ENCODE measurements at regions not wholly inside any gene's neighbourhood (a gene's known extent, or its start where the extent isn't known, plus 50 kb on each side); places are given as distances from the start of the nearest gene placed in this dataset.
A peak's percentile ranks its signal among the peaks of the same experiment; 100 is the strongest.

- DNase-seq: no peak
Measured at GRCh38 chr7:123401295-123401694, 133.1 kb downstream of the IQUB start.

GRCh38 chr7:123400196-123400595 is 134.2 kb downstream of the IQUB start:
- no peak for DNase-seq

- DNase-seq: no peak
Measured at GRCh38 chr7:123398921-123399320, 135.5 kb downstream of the IQUB start.

- DNase-seq: no peak
Measured at GRCh38 chr7:123397746-123398338, 136.6 kb downstream of the IQUB start.

- no peak for DNase-seq
Measured at GRCh38 chr7:123393623-123394022, 140.8 kb downstream of the IQUB start.

- DNase-seq: no peak
Measured at GRCh38 chr7:123372368-123372767, 162.0 kb downstream of the IQUB start.

GRCh38 chr7:123367484-123368122 is 166.8 kb downstream of the IQUB start:
- DNase-seq: no peak

- DNase-seq: no peak
Measured at GRCh38 chr7:123367031-123367430, 167.3 kb upstream of the SLC13A1 start.

GRCh38 chr7:123366626-123367025 is 166.9 kb upstream of the SLC13A1 start:
- no peak for DNase-seq

- DNase-seq: no peak
Measured at GRCh38 chr7:123360631-123361030, 160.9 kb upstream of the SLC13A1 start.

GRCh38 chr7:123355576-123356190 is 155.9 kb upstream of the SLC13A1 start:
- peak; percentile 45 for DNase-seq

GRCh38 chr7:123352973-123353372 is 153.2 kb upstream of the SLC13A1 start:
- DNase-seq: no peak

GRCh38 chr7:123351516-123352505 is 152.0 kb upstream of the SLC13A1 start:
- no peak for DNase-seq

- DNase-seq: no peak
Measured at GRCh38 chr7:123351027-123351426, 151.3 kb upstream of the SLC13A1 start.

GRCh38 chr7:123348690-123349089 is 148.9 kb upstream of the SLC13A1 start:
- no peak for DNase-seq

- peak; percentile 33 for DNase-seq
Measured at GRCh38 chr7:123346766-123347165, 147.0 kb upstream of the SLC13A1 start.

GRCh38 chr7:123343611-123344010 is 143.8 kb upstream of the SLC13A1 start:
- DNase-seq: no peak

GRCh38 chr7:123341102-123341501 is 141.3 kb upstream of the SLC13A1 start:
- DNase-seq: no peak

GRCh38 chr7:123338688-123339087 is 138.9 kb upstream of the SLC13A1 start:
- DNase-seq: no peak

- DNase-seq: no peak
Measured at GRCh38 chr7:123329988-123330643, 130.3 kb upstream of the SLC13A1 start.

GRCh38 chr7:123327661-123328060 is 127.9 kb upstream of the SLC13A1 start:
- DNase-seq: no peak

- no peak for DNase-seq
Measured at GRCh38 chr7:123324283-123324682, 124.5 kb upstream of the SLC13A1 start.

- no peak for DNase-seq
Measured at GRCh38 chr7:123323689-123324088, 123.9 kb upstream of the SLC13A1 start.
